ENCODE measurements at regions not wholly inside any gene's neighbourhood (a gene's known extent, or its start where the extent isn't known, plus 50 kb on each side); places are given as distances from the start of the nearest gene placed in this dataset.

- no peaks in the 10 kb centered on the region for H3K36me3 ChIP-seq
- H3K4me1 ChIP-seq, result no peaks in the 10 kb centered on the region
- intact Hi-C loops (cut with DNase I; ENCODE audit: low total_unique reads), result no loop called here
- no peak overlapping the region for H3K4me3 ChIP-seq
- no peak for DNase-seq
- no peaks in the 10 kb centered on the region for H3K9me3 ChIP-seq
- 69 to 84% (median 81%) methylated on average over 1 of the region's 1 CpG for WGBS, 5 donors
- no peak overlapping the region for H3K27ac ChIP-seq
- no peak for TF ChIP-seq POLR2AphosphoS5 (IDR thresholded peaks at IDR 0.05)
- TF ChIP-seq CTCF (IDR thresholded peaks at IDR 0.05), result no peak
- TF ChIP-seq EP300 (IDR thresholded peaks at IDR 0.05), result no peak
- TF ChIP-seq POLR2A (IDR thresholded peaks at IDR 0.05), result no peak
- no peaks in the 10 kb centered on the region for H3K27me3 ChIP-seq
Measured at GRCh38 chr4:137378821-137379220, 153.5 kb downstream of the PCDH18 start.

GRCh38 chr4:137378393-137378792, 153.9 kb downstream of the PCDH18 start:
- Histone ChIP-seq H3K27me3 (no peaks in the 10 kb centered on the region), H3K4me3 (no peak overlapping the region), H3K27ac (no peak overlapping the region), H3K9me3 (no peaks in the 10 kb centered on the region), H3K36me3 (no peaks in the 10 kb centered on the region), H3K4me1 (no peaks in the 10 kb centered on the region)
- TF ChIP-seq POLR2AphosphoS5 (IDR thresholded peaks at IDR 0.05), result no peak
- TF ChIP-seq EP300 (IDR thresholded peaks at IDR 0.05), result no peak
- no peak for TF ChIP-seq POLR2A (IDR thresholded peaks at IDR 0.05)
- TF ChIP-seq CTCF (IDR thresholded peaks at IDR 0.05), result no peak
- 81 to 89% (median 86%) methylated on average over 3 of the region's 3 CpGs for WGBS, 5 donors
- no peak for DNase-seq
- intact Hi-C loops (cut with DNase I; ENCODE audit: low total_unique reads), result no loop called here

- intact Hi-C loops (cut with DNase I; ENCODE audit: low total_unique reads), result no loop called here
- Histone ChIP-seq H3K4me3 (no peak overlapping the region), H3K4me1 (no peaks in the 10 kb centered on the region), H3K9me3 (no peaks in the 10 kb centered on the region), H3K36me3 (no peaks in the 10 kb centered on the region), H3K27ac (no peak overlapping the region), H3K27me3 (no peaks in the 10 kb centered on the region)
- DNase-seq, result no peak
- 65 to 75% (median 69%) methylated on average over 2 of the region's 2 CpGs for WGBS, 5 donors
- TF ChIP-seq POLR2AphosphoS5 (IDR thresholded peaks at IDR 0.05) (no peak), EP300 (IDR thresholded peaks at IDR 0.05) (no peak), CTCF (IDR thresholded peaks at IDR 0.05) (no peak), POLR2A (IDR thresholded peaks at IDR 0.05) (no peak)
Measured at GRCh38 chr4:137376312-137376711, 156.0 kb downstream of the PCDH18 start.

GRCh38 chr4:137375111-137375850, 157.0 kb downstream of the PCDH18 start:
- H3K9me3 ChIP-seq, result no peaks in the 10 kb centered on the region
- DNase-seq, result no peak
- H3K36me3 ChIP-seq, result no peaks in the 10 kb centered on the region
- intact Hi-C loops (cut with DNase I; ENCODE audit: low total_unique reads), result no loop called here
- no peak for TF ChIP-seq EP300 (IDR thresholded peaks at IDR 0.05)
- TF ChIP-seq POLR2A (IDR thresholded peaks at IDR 0.05), result no peak
- no peak for TF ChIP-seq CTCF (IDR thresholded peaks at IDR 0.05)
- no peak for TF ChIP-seq POLR2AphosphoS5 (IDR thresholded peaks at IDR 0.05)
- peaks cover 0 to under 1% (median 0%) of the 10 kb centered on the region in 4 donors for H3K4me1 ChIP-seq
- H3K4me3 ChIP-seq, result no peak overlapping the region
- H3K27ac ChIP-seq, result no peak overlapping the region
- 47 to 65% (median 60%) methylated on average over 2 of the region's 2 CpGs for WGBS, 5 donors
- H3K27me3 ChIP-seq, result no peaks in the 10 kb centered on the region

Measured in stomach (tissue), 8 donors.